ENCODE measurements at regions not wholly inside any gene's neighbourhood (a gene's known extent, or its start where the extent isn't known, plus 50 kb on each side); places are given as distances from the start of the nearest gene placed in this dataset.
"Not testable (repeated sequence)": the region's sequence is repeated elsewhere in the genome, so short reads cannot be mapped to it uniquely, and the experiment has no call there.

DNA sequence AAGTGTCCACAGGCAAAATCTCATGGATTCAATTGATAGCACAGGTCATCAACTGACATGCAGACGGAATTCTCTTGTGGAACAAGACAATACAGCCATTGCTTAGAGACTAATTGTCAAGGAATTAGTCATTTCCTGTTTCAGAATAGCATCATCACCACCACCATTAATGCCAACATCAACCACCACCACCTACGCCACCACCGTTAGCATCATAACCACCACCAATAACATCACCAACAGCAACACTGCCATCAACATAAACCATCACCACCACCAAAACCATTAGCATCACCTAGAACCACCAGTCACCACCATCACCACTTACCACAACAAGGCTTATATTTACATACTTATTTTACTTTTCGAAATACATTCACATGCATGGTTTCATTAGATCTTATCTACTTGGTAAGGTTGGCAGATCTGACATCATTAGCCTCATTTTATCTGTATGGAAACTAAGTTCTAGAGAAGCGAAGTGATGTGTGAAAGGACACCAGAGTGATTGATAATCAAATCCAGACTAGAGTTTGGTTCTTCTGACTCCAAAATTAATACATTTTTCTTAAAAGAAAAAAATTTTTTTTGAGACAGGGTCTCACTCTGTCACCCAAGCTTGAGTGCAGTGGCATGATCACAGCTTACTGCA lies 2733.8 kb upstream of the TPTE start:
- H3K36me3 ChIP-seq (replicated peaks in 1 of 2; ENCODE audit: control insufficient read depth in 1 of 2, insufficient read depth in 2 of 2, low read length in 2 of 2); intact Hi-C loops (cut with micrococcal nuclease); DNase-seq; H3K9me3 Mint-ChIP-seq; H4K20me1 ChIP-seq (ENCODE audit: insufficient read depth, low read length); H3K4me3 ChIP-seq (replicated peaks in 1 of 3; ENCODE audit: low read depth in 2 of 3, low read length in 3 of 3); H3K4me1 ChIP-seq (ENCODE audit: control insufficient read depth in 1 of 2, insufficient read depth in 2 of 2, low read length in 2 of 2); H3K9ac ChIP-seq (ENCODE audit: insufficient read depth, low read length, poor library complexity, severe bottlenecking); H3K9me3 ChIP-seq (replicated peaks in 1 of 2; ENCODE audit: control insufficient read depth in 1 of 2, insufficient read depth in 1 of 2, low read length in 2 of 2); H3K79me2 ChIP-seq (ENCODE audit: insufficient read depth, low read length); H3K27ac ChIP-seq (ENCODE audit: low read depth in 1 of 2, low read length in 2 of 2); H2AFZ ChIP-seq (ENCODE audit: insufficient read depth, low read depth, low read length, poor library complexity, severe bottlenecking); H3K27ac Mint-ChIP-seq; H3K27me3 Mint-ChIP-seq (ENCODE audit: low read depth in 3 of 3); H3K4me2 ChIP-seq (replicated peaks; ENCODE audit: extremely low read depth, low read length, poor library complexity, severe bottlenecking); H3K4me3 Mint-ChIP-seq; H3K36me3 Mint-ChIP-seq; H3K4me1 Mint-ChIP-seq; H3K27me3 ChIP-seq (ENCODE audit: control insufficient read depth in 2 of 2, insufficient read depth in 2 of 2, low read length in 2 of 2): not testable (repeated sequence)
- WGBS (ENCODE audit: insufficient coverage) = no CpG with 5 or more reads among the region's 5 CpGs

DNA sequence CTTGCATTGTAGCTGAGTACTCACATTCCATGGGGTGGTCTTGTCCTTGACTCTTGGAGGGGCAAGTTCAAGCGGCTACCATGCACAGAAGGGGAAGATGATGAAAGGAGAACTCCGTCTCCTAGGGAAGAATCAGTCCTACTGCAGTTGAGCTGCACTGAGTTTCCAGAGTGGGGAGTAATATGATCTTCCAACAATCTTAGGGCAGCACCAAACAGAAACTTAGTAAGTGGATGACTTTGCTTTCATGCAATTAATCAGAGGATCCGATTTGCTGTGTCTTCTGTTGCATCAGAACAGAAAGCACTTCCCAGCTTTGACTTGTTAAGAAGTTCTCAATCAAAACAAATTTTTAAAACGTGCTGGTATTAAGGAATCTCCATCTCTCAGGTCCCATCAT lies 2727.6 kb upstream of the TPTE start:
- DNase-seq; H3K36me3 ChIP-seq (replicated peaks in 1 of 2; ENCODE audit: control insufficient read depth in 1 of 2, insufficient read depth in 2 of 2, low read length in 2 of 2); H3K27me3 Mint-ChIP-seq (ENCODE audit: low read depth in 3 of 3); H3K9me3 ChIP-seq (replicated peaks in 1 of 2; ENCODE audit: control insufficient read depth in 1 of 2, insufficient read depth in 1 of 2, low read length in 2 of 2); intact Hi-C loops (cut with micrococcal nuclease); H3K9me3 Mint-ChIP-seq; H3K27me3 ChIP-seq (ENCODE audit: control insufficient read depth in 2 of 2, insufficient read depth in 2 of 2, low read length in 2 of 2); H4K20me1 ChIP-seq (ENCODE audit: insufficient read depth, low read length); H3K9ac ChIP-seq (ENCODE audit: insufficient read depth, low read length, poor library complexity, severe bottlenecking); H3K4me1 ChIP-seq (ENCODE audit: control insufficient read depth in 1 of 2, insufficient read depth in 2 of 2, low read length in 2 of 2); H3K4me3 ChIP-seq (replicated peaks in 1 of 3; ENCODE audit: low read depth in 2 of 3, low read length in 3 of 3); H3K27ac Mint-ChIP-seq; H3K79me2 ChIP-seq (ENCODE audit: insufficient read depth, low read length); H2AFZ ChIP-seq (ENCODE audit: insufficient read depth, low read depth, low read length, poor library complexity, severe bottlenecking); H3K36me3 Mint-ChIP-seq; H3K4me3 Mint-ChIP-seq; H3K4me2 ChIP-seq (replicated peaks; ENCODE audit: extremely low read depth, low read length, poor library complexity, severe bottlenecking); H3K4me1 Mint-ChIP-seq; H3K27ac ChIP-seq (ENCODE audit: low read depth in 1 of 2, low read length in 2 of 2): not testable (repeated sequence)
- no CpG with 5 or more reads among the region's 4 CpGs for WGBS (ENCODE audit: insufficient coverage)

DNA sequence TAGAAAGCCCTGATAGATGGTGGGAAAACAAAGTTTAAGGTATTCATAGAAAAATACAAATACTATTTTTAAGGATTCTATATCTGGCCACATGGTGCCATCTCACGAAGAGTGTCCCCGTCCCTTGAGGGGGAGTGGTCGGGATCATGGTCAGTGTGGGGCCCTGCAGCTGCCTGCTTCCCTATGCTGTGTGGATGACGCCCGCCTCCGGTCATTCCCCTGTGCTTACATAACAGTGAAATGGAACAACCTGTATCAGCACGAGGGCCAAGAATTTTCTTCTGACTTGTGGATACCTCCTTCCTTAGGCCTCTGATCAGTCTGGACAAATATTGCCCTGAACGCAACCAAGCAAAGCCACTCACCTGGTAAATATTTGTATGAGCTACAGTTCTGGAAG lies 2724.1 kb upstream of the TPTE start:
- intact Hi-C loops (cut with micrococcal nuclease); H3K36me3 ChIP-seq (replicated peaks in 1 of 2; ENCODE audit: control insufficient read depth in 1 of 2, insufficient read depth in 2 of 2, low read length in 2 of 2); H3K27ac Mint-ChIP-seq; DNase-seq; H3K4me2 ChIP-seq (replicated peaks; ENCODE audit: extremely low read depth, low read length, poor library complexity, severe bottlenecking); H3K4me3 ChIP-seq (replicated peaks in 1 of 3; ENCODE audit: low read depth in 2 of 3, low read length in 3 of 3); H3K9ac ChIP-seq (ENCODE audit: insufficient read depth, low read length, poor library complexity, severe bottlenecking); H2AFZ ChIP-seq (ENCODE audit: insufficient read depth, low read depth, low read length, poor library complexity, severe bottlenecking); H3K4me1 ChIP-seq (ENCODE audit: control insufficient read depth in 1 of 2, insufficient read depth in 2 of 2, low read length in 2 of 2); H4K20me1 ChIP-seq (ENCODE audit: insufficient read depth, low read length); H3K4me3 Mint-ChIP-seq; H3K79me2 ChIP-seq (ENCODE audit: insufficient read depth, low read length); H3K27ac ChIP-seq (ENCODE audit: low read depth in 1 of 2, low read length in 2 of 2); H3K9me3 ChIP-seq (replicated peaks in 1 of 2; ENCODE audit: control insufficient read depth in 1 of 2, insufficient read depth in 1 of 2, low read length in 2 of 2); H3K36me3 Mint-ChIP-seq; H3K27me3 ChIP-seq (ENCODE audit: control insufficient read depth in 2 of 2, insufficient read depth in 2 of 2, low read length in 2 of 2); H3K27me3 Mint-ChIP-seq (ENCODE audit: low read depth in 3 of 3); H3K9me3 Mint-ChIP-seq; H3K4me1 Mint-ChIP-seq: not testable (repeated sequence)
- WGBS (ENCODE audit: insufficient coverage) = no CpG with 5 or more reads among the region's 8 CpGs

DNA sequence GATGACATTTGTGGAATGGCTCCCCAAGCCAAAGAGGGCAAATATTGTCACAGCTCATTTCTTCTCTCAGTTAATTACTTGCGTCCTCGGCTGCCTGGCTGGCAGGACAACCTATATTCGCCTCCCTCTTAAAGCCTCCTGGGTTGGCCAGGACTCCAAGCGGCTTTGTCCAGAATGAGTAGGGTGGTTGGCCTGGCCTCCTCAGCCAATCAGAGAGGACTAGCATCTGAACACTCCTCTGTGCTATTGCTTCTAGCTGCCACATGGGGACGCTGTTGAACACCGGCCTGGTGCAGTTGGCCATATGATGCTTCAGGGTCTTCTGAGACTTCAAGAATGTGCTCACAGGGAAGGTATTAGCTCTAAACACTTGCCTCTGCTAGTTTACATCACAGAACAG lies 2722.9 kb upstream of the TPTE start:
- H3K4me3 Mint-ChIP-seq; H3K36me3 Mint-ChIP-seq; intact Hi-C loops (cut with micrococcal nuclease); H3K4me3 ChIP-seq (replicated peaks in 1 of 3; ENCODE audit: low read depth in 2 of 3, low read length in 3 of 3); H3K9ac ChIP-seq (ENCODE audit: insufficient read depth, low read length, poor library complexity, severe bottlenecking); H4K20me1 ChIP-seq (ENCODE audit: insufficient read depth, low read length); H3K27ac ChIP-seq (ENCODE audit: low read depth in 1 of 2, low read length in 2 of 2); H3K4me1 Mint-ChIP-seq; H3K27ac Mint-ChIP-seq; H3K9me3 ChIP-seq (replicated peaks in 1 of 2; ENCODE audit: control insufficient read depth in 1 of 2, insufficient read depth in 1 of 2, low read length in 2 of 2); H3K36me3 ChIP-seq (replicated peaks in 1 of 2; ENCODE audit: control insufficient read depth in 1 of 2, insufficient read depth in 2 of 2, low read length in 2 of 2); H3K79me2 ChIP-seq (ENCODE audit: insufficient read depth, low read length); H3K4me2 ChIP-seq (replicated peaks; ENCODE audit: extremely low read depth, low read length, poor library complexity, severe bottlenecking); H2AFZ ChIP-seq (ENCODE audit: insufficient read depth, low read depth, low read length, poor library complexity, severe bottlenecking); H3K9me3 Mint-ChIP-seq; H3K27me3 ChIP-seq (ENCODE audit: control insufficient read depth in 2 of 2, insufficient read depth in 2 of 2, low read length in 2 of 2); DNase-seq; H3K27me3 Mint-ChIP-seq (ENCODE audit: low read depth in 3 of 3); H3K4me1 ChIP-seq (ENCODE audit: control insufficient read depth in 1 of 2, insufficient read depth in 2 of 2, low read length in 2 of 2): not testable (repeated sequence)
- WGBS (ENCODE audit: insufficient coverage) = no CpG with 5 or more reads among the region's 6 CpGs
